ENCODE measurements at regions not wholly inside any gene's neighbourhood (a gene's known extent, or its start where the extent isn't known, plus 50 kb on each side); places are given as distances from the start of the nearest gene placed in this dataset.

GRCh38 chr3:168183774-168184173 lies 88.0 kb upstream of the GOLIM4 start:
- Histone ChIP-seq H3K56ac (ENCODE audit: extremely low read depth, insufficient read depth, low read length) (no peak overlapping the region), H3K18ac (ENCODE audit: low read depth, low read length) (no peak overlapping the region), H3K79me1 (ENCODE audit: low read depth in 1 of 2, low read length in 2 of 2) (no peaks in the 10 kb centered on the region), H2BK15ac (ENCODE audit: low read depth, low read length) (no peak overlapping the region), H3K4me1 (ENCODE audit: control insufficient read depth, insufficient read depth, low read length) (no peaks in the 10 kb centered on the region), H3K36me3 (ENCODE audit: control insufficient read depth, insufficient read depth, low read length) (no peaks in the 10 kb centered on the region), H3K27me3 (ENCODE audit: control insufficient read depth, insufficient read depth, low read length) (no peaks in the 10 kb centered on the region; the same call in 1 of the 2 replicates), H2AK5ac (ENCODE audit: low read depth, low read length) (no peak overlapping the region), H3K9me3 (ENCODE audit: control insufficient read depth, insufficient read depth, low read length) (no peaks in the 10 kb centered on the region), H2BK120ac (ENCODE audit: low read depth, low read length) (no peak overlapping the region), H3K4me2 (ENCODE audit: low read depth, low read length) (no peak overlapping the region), H3K9me1 (ENCODE audit: insufficient read depth, low read length) (no peaks in the 10 kb centered on the region), H4K91ac (ENCODE audit: insufficient read depth, low read depth, low read length) (no peak overlapping the region), H4K8ac (ENCODE audit: low read depth in 2 of 2, low read length in 2 of 2) (no peak overlapping the region), H3K4ac (ENCODE audit: low read depth, low read length) (no peak overlapping the region), H2AFZ (replicated peaks; ENCODE audit: low read length, poor library complexity) (no peak overlapping the region), H4K20me1 (ENCODE audit: insufficient read depth, low read length) (no peaks in the 10 kb centered on the region), H3K23ac (ENCODE audit: low read depth, low read length) (no peak overlapping the region), H2BK20ac (ENCODE audit: low read depth, low read length) (no peak overlapping the region), H3K9ac (ENCODE audit: low read depth, low read length) (no peak overlapping the region), H3K14ac (replicated peaks; ENCODE audit: low read depth, low read length) (no peak overlapping the region), H3K27ac (ENCODE audit: insufficient read depth, low read length) (no peak overlapping the region), H4K5ac (ENCODE audit: low read depth, low read length) (no peak overlapping the region), H2BK5ac (ENCODE audit: low read depth, low read length, poor library complexity, severe bottlenecking) (no peak overlapping the region), H3K4me3 (ENCODE audit: insufficient read depth, low read depth, low read length) (no peak overlapping the region), H2AK9ac (replicated peaks; ENCODE audit: low read depth, low read length, poor library complexity) (no peak overlapping the region)
- ChIA-PET CTCF (interaction anchor here (0.6 kb wide), 1 partner anchor 470 kb away, joined by 3 read pairs; no protein-coding TSS in a partner anchor), POLR2A (ENCODE audit: unreplicated experiment) (no interaction called here)
- in situ Hi-C loops (cut with MboI; ENCODE audit: low sequenced_read_pairs) (no loop called here), intact Hi-C loops (cut with micrococcal nuclease) (no loop called here), dilution Hi-C loops (cut with HindIII; ENCODE audit: low sequenced_read_pairs, unreplicated experiment) (no loop called here)
- no TSS peak for BruUV-seq (replicated peaks)
- ATAC-seq (ENCODE audit: low read depth): no peak
- TF ChIP-seq USF2 (IDR thresholded peaks at IDR 0.05; ENCODE audit: low read depth, low read length): no peak
- TF ChIP-seq FOS (IDR thresholded peaks at IDR 0.05; ENCODE audit: low read depth, low read length): no peak
- TF ChIP-seq NFE2L2 (IDR thresholded peaks at IDR 0.05; ENCODE audit: low read depth, low read length): no peak
- no peak for TF ChIP-seq RAD21 (IDR thresholded peaks at IDR 0.05; ENCODE audit: low read length)
- no peak for TF ChIP-seq RFX5 (IDR thresholded peaks at IDR 0.05; ENCODE audit: low read depth, low read length)
- no peak for TF ChIP-seq MAFK (IDR thresholded peaks at IDR 0.05; ENCODE audit: low read depth, low read length)
- no peak for TF ChIP-seq SMC3 (IDR thresholded peaks at IDR 0.05; ENCODE audit: low read depth, low read length)
- no peak for TF ChIP-seq POLR2A (IDR thresholded peaks at IDR 0.05; ENCODE audit: low read depth, low read length)
- no peak for TF ChIP-seq MAZ (IDR thresholded peaks at IDR 0.05; ENCODE audit: borderline replicate concordance, low read depth, low read length)
- TF ChIP-seq MXI1 (IDR thresholded peaks at IDR 0.05; ENCODE audit: borderline replicate concordance, low read depth, low read length): no peak
- no peak for TF ChIP-seq CHD1 (IDR thresholded peaks at IDR 0.05; ENCODE audit: low read depth, low read length)
- no peak for TF ChIP-seq RCOR1 (IDR thresholded peaks at IDR 0.05; ENCODE audit: insufficient replicate concordance, low read length)
- TF ChIP-seq CTCF (conservative IDR thresholded peaks at IDR 0.05; ENCODE audit: low read depth, low read length): no peak
- no peak for TF ChIP-seq BHLHE40 (IDR thresholded peaks at IDR 0.05; ENCODE audit: low read depth, low read length)
- TF ChIP-seq, protein P1, sequence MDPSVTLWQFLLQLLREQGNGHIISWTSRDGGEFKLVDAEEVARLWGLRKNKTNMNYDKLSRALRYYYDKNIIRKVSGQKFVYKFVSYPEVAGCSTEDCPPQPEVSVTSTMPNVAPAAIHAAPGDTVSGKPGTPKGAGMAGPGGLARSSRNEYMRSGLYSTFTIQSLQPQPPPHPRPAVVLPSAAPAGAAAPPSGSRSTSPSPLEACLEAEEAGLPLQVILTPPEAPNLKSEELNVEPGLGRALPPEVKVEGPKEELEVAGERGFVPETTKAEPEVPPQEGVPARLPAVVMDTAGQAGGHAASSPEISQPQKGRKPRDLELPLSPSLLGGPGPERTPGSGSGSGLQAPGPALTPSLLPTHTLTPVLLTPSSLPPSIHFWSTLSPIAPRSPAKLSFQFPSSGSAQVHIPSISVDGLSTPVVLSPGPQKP (IDR thresholded peaks at IDR 0.05; ENCODE audit: borderline replicate concordance, low read depth, low read length): no peak
- TF ChIP-seq CEBPB (IDR thresholded peaks at IDR 0.05; ENCODE audit: low read depth, low read length): no peak; the same call in 1 of the 2 replicates
- DNase-seq: no peak
- no CpG with 5 or more reads among the region's 1 CpG for WGBS, 2 experiments (ENCODE audit: extremely low coverage in 2 of 2, insufficient read length in 1 of 2)
